ENCODE measurements at regions not wholly inside any gene's neighbourhood (a gene's known extent, or its start where the extent isn't known, plus 50 kb on each side); places are given as distances from the start of the nearest gene placed in this dataset.

DNA sequence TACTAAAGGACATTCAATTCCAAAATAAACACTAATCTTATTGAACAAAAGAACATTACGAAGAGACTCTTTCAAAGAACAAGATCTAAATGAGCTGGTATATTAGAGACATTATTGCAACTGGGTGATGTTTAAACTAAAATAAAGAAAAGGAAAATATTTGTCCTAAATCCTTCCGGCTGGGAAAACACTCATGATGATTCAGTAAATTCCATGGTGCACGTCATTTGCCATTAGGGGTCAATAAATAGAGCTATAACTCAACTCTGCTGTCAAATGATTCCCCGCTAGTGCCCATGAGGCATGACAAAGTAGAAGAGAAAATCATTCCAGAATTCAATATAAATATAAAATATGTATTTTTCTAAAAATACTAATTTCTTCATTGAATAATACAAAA, 565.5 kb upstream of the TUSC1 start:
- ATAC-seq, result peak; percentile 73
- TF ChIP-seq ISL1 (CRISPR knock-in tag; IDR thresholded peaks at IDR 0.05), result peak; percentile 79
- no peak for TF ChIP-seq ZNF8 (CRISPR knock-in tag; IDR thresholded peaks at IDR 0.05)
- TF ChIP-seq ZC3H10 (CRISPR knock-in tag; IDR thresholded peaks at IDR 0.05), result no peak

DNA sequence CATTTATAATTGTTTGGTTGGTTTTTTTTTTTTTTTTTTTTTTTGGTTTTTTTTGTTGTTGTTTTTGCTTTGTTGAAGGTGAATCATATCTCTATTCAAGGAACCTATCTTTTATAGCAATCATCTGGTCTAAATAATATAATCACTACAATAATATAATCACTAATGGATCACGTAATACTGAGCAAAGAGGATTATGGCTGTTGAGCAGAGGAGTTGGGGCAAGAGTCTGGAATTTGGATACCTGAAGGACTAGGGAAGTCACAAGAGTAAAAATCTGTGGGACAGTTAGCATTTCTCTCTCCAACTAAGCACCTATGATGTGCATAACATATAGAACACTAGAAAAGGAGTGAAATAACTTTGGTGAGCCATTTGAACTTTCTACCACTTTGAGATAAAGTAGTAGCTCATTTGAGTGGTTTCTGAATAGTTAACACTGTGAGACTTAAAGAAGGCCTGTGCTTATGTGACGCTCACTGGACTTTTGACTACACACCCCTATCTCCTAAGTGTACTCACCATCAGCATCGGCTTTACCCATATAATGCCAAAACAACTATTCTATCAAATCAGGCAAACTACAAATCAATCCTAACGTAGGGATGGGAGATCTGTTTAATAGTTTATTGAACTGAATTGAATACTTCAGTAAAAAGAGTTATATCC, 564.9 kb upstream of the TUSC1 start:
- TF ChIP-seq, protein P1, sequence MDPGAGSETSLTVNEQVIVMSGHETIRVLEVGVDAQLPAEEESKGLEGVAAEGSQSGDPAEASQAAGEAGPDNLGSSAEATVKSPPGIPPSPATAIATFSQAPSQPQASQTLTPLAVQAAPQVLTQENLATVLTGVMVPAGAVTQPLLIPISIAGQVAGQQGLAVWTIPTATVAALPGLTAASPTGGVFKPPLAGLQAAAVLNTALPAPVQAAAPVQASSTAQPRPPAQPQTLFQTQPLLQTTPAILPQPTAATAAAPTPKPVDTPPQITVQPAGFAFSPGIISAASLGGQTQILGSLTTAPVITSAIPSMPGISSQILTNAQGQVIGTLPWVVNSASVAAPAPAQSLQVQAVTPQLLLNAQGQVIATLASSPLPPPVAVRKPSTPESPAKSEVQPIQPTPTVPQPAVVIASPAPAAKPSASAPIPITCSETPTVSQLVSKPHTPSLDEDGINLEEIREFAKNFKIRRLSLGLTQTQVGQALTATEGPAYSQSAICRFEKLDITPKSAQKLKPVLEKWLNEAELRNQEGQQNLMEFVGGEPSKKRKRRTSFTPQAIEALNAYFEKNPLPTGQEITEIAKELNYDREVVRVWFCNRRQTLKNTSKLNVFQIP (CRISPR knock-in tag; IDR thresholded peaks at IDR 0.05; ENCODE audit: borderline replicate concordance, low read depth), result no peak
- no peak for TF ChIP-seq BACH2 (CRISPR knock-in tag; IDR thresholded peaks at IDR 0.05; ENCODE audit: borderline replicate concordance)
- no peak for TF ChIP-seq GLIS3 (CRISPR knock-in tag; IDR thresholded peaks at IDR 0.05)
- TF ChIP-seq CSDC2 (CRISPR knock-in tag; IDR thresholded peaks at IDR 0.05), result no peak
- no peak for TF ChIP-seq ESRRG (CRISPR knock-in tag; IDR thresholded peaks at IDR 0.05)
- no peak for TF ChIP-seq ZFP30 (CRISPR knock-in tag; IDR thresholded peaks at IDR 0.05)
- no peak for TF ChIP-seq RARB (CRISPR knock-in tag; IDR thresholded peaks at IDR 0.05)
- TF ChIP-seq, protein P2, sequence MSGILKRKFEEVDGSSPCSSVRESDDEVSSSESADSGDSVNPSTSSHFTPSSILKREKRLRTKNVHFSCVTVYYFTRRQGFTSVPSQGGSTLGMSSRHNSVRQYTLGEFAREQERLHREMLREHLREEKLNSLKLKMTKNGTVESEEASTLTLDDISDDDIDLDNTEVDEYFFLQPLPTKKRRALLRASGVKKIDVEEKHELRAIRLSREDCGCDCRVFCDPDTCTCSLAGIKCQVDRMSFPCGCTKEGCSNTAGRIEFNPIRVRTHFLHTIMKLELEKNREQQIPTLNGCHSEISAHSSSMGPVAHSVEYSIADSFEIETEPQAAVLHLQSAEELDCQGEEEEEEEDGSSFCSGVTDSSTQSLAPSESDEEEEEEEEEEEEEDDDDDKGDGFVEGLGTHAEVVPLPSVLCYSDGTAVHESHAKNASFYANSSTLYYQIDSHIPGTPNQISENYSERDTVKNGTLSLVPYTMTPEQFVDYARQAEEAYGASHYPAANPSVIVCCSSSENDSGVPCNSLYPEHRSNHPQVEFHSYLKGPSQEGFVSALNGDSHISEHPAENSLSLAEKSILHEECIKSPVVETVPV (CRISPR knock-in tag; IDR thresholded peaks at IDR 0.05), result no peak
- TF ChIP-seq, protein P3, sequence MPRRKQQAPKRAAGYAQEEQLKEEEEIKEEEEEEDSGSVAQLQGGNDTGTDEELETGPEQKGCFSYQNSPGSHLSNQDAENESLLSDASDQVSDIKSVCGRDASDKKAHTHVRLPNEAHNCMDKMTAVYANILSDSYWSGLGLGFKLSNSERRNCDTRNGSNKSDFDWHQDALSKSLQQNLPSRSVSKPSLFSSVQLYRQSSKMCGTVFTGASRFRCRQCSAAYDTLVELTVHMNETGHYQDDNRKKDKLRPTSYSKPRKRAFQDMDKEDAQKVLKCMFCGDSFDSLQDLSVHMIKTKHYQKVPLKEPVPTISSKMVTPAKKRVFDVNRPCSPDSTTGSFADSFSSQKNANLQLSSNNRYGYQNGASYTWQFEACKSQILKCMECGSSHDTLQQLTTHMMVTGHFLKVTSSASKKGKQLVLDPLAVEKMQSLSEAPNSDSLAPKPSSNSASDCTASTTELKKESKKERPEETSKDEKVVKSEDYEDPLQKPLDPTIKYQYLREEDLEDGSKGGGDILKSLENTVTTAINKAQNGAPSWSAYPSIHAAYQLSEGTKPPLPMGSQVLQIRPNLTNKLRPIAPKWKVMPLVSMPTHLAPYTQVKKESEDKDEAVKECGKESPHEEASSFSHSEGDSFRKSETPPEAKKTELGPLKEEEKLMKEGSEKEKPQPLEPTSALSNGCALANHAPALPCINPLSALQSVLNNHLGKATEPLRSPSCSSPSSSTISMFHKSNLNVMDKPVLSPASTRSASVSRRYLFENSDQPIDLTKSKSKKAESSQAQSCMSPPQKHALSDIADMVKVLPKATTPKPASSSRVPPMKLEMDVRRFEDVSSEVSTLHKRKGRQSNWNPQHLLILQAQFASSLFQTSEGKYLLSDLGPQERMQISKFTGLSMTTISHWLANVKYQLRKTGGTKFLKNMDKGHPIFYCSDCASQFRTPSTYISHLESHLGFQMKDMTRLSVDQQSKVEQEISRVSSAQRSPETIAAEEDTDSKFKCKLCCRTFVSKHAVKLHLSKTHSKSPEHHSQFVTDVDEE (CRISPR knock-in tag; IDR thresholded peaks at IDR 0.05), result no peak
- no peak for TF ChIP-seq SNAI2 (CRISPR knock-in tag; IDR thresholded peaks at IDR 0.05)
- TF ChIP-seq ISL1 (CRISPR knock-in tag; IDR thresholded peaks at IDR 0.05), result no peak
- TF ChIP-seq ZC3H10 (CRISPR knock-in tag; IDR thresholded peaks at IDR 0.05), result no peak
- peak; percentile 20 for ATAC-seq

DNA sequence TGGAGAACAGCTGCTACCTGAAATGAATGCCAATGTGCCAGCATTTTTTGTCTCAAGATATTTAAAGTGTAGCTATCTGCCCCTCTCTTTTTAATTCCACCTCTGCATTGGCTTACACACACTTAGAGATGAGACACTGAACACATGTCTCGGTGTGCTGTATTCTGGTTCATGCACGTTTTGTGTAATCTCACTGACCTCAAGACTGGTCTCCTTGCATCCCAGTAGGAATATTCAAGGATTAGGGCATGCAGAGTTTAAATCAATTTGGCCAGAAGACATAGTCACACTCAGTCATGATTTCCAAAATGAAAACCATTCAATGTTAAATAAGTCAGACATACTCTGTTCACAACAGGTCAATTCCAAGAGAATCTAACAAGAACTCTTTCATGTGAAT, 561.8 kb upstream of the TUSC1 start:
- no peak for ATAC-seq
- TF ChIP-seq TCF4 (CRISPR knock-in tag; IDR thresholded peaks at IDR 0.05; ENCODE audit: borderline replicate concordance) (no peak), ZC3H10 (CRISPR knock-in tag; IDR thresholded peaks at IDR 0.05) (no peak), GLIS3 (CRISPR knock-in tag; IDR thresholded peaks at IDR 0.05) (no peak), CSDC2 (CRISPR knock-in tag; IDR thresholded peaks at IDR 0.05) (no peak), PPARA (CRISPR knock-in tag; IDR thresholded peaks at IDR 0.05; ENCODE audit: borderline replicate concordance) (no peak), ZNF8 (CRISPR knock-in tag; IDR thresholded peaks at IDR 0.05) (no peak), ZNF565 (CRISPR knock-in tag; conservative IDR thresholded peaks at IDR 0.05; ENCODE audit: low read depth) (no peak), ARNTL (CRISPR knock-in tag; IDR thresholded peaks at IDR 0.05; ENCODE audit: borderline replicate concordance, low read depth) (no peak), ZNF70 (CRISPR knock-in tag; IDR thresholded peaks at IDR 0.05) (no peak), ZFP30 (CRISPR knock-in tag; IDR thresholded peaks at IDR 0.05) (no peak), TOX (CRISPR knock-in tag; IDR thresholded peaks at IDR 0.05; ENCODE audit: borderline replicate concordance) (no peak)
- TF ChIP-seq, protein P4, sequence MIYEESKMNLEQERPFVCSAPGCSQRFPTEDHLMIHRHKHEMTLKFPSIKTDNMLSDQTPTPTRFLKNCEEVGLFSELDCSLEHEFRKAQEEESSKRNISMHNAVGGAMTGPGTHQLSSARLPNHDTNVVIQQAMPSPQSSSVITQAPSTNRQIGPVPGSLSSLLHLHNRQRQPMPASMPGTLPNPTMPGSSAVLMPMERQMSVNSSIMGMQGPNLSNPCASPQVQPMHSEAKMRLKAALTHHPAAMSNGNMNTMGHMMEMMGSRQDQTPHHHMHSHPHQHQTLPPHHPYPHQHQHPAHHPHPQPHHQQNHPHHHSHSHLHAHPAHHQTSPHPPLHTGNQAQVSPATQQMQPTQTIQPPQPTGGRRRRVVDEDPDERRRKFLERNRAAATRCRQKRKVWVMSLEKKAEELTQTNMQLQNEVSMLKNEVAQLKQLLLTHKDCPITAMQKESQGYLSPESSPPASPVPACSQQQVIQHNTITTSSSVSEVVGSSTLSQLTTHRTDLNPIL (CRISPR knock-in tag; IDR thresholded peaks at IDR 0.05; ENCODE audit: low read depth), result no peak

DNA sequence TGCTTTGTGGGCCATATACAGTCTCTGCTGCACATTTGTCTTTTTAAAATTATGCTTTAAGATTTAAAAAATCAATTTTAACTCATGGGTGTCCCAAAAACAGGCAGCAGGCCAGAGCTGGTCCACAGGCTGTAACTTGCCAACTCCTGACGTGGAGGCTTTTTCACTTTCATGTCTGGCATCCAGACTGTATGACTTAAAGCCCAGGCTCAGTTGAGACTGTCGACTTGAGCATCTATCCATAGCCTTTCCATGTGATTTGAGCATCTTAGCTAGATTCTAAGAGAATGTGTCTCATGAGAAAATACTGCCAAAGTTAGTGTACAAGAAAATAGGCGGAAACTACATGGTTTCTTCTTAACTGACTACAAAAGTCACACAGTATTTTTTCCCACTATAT, 559.0 kb upstream of the TUSC1 start:
- ATAC-seq, result no peak
- no peak for TF ChIP-seq RARB (CRISPR knock-in tag; IDR thresholded peaks at IDR 0.05)

DNA sequence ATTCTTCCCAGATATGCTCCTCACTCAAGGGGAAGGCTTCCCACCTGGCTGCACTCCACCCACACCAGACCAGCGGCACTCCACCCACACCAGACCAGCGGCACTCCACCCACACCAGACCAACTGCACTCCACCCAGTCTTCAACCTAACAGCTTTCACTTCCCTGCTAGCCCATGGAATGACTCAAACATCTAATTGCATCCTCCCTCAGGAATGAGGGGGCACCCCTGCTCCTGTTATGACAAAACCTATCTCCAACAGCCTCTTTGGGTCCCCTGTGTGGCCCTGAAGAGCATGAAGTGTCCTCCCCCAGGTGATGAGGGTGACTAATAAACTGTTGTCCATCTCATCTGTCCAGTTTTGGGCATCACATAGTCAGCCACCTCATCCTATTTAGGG, 556.6 kb upstream of the TUSC1 start:
- ATAC-seq, result no peak
- TF ChIP-seq ARNTL (CRISPR knock-in tag; IDR thresholded peaks at IDR 0.05; ENCODE audit: borderline replicate concordance, low read depth), result no peak
- TF ChIP-seq, protein P1 (CRISPR knock-in tag; IDR thresholded peaks at IDR 0.05; ENCODE audit: borderline replicate concordance, low read depth), result no peak
- TF ChIP-seq ISL1 (CRISPR knock-in tag; IDR thresholded peaks at IDR 0.05), result no peak
- TF ChIP-seq, protein P5, sequence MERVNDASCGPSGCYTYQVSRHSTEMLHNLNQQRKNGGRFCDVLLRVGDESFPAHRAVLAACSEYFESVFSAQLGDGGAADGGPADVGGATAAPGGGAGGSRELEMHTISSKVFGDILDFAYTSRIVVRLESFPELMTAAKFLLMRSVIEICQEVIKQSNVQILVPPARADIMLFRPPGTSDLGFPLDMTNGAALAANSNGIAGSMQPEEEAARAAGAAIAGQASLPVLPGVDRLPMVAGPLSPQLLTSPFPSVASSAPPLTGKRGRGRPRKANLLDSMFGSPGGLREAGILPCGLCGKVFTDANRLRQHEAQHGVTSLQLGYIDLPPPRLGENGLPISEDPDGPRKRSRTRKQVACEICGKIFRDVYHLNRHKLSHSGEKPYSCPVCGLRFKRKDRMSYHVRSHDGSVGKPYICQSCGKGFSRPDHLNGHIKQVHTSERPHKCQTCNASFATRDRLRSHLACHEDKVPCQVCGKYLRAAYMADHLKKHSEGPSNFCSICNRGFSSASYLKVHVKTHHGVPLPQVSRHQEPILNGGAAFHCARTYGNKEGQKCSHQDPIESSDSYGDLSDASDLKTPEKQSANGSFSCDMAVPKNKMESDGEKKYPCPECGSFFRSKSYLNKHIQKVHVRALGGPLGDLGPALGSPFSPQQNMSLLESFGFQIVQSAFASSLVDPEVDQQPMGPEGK (CRISPR knock-in tag; IDR thresholded peaks at IDR 0.05; ENCODE audit: borderline replicate concordance), result no peak
- TF ChIP-seq OSR1 (CRISPR knock-in tag; IDR thresholded peaks at IDR 0.05), result no peak
- no peak for TF ChIP-seq ZC3H10 (CRISPR knock-in tag; IDR thresholded peaks at IDR 0.05)
- no peak for TF ChIP-seq ZFP30 (CRISPR knock-in tag; IDR thresholded peaks at IDR 0.05)
- TF ChIP-seq ZNF8 (CRISPR knock-in tag; IDR thresholded peaks at IDR 0.05), result no peak
- TF ChIP-seq ZNF565 (CRISPR knock-in tag; conservative IDR thresholded peaks at IDR 0.05; ENCODE audit: low read depth), result no peak
- TF ChIP-seq SNAI2 (CRISPR knock-in tag; IDR thresholded peaks at IDR 0.05), result no peak
- TF ChIP-seq TOX (CRISPR knock-in tag; IDR thresholded peaks at IDR 0.05; ENCODE audit: borderline replicate concordance), result no peak

Measured in SK-N-SH treated with all-trans-retinoic acid at 6 μM for 48 hours (cell line).